ENCODE measurements at regions not wholly inside any gene's neighbourhood (a gene's known extent, or its start where the extent isn't known, plus 50 kb on each side); places are given as distances from the start of the nearest gene placed in this dataset.

DNA sequence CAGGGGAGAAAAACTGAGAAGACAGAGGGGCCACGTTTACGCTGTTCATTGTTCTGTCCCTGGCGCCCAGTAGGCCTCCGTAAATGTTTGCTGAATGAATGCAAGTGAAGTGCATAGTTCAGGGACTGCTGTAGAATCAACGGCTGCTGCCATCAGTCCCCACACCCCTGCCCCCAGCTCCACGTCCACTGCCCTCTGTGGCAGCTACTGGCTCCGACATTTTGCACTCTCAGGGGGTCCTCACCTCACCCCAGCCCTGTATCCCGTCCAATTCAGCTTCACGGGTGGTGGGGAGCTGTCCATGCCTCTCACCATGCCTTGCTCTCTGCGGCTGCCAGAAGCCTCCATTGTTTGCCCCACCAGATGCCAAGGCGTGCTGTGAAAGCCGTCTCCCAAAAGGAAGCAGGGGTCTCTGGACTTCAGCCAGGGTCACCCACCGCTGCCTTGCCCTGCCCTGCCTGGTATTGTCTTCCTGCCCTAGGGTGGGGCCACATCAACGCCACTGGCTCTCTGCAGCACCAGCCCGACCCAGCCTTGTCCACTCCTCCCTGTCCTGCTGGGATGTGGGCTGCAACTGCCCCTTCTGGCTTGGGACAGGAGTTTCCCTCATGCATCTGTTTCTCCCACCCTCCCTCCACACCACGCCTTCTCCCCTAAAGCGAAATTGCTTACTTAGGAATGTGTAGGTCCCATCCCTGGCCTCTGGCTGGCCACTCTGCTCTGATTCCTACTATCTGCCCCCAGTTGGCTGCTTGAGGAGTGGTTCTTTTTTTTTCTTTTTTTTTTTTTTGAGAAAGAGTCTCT, 86.0 kb downstream of the RHOB start:
- TF ChIP-seq, protein P1, sequence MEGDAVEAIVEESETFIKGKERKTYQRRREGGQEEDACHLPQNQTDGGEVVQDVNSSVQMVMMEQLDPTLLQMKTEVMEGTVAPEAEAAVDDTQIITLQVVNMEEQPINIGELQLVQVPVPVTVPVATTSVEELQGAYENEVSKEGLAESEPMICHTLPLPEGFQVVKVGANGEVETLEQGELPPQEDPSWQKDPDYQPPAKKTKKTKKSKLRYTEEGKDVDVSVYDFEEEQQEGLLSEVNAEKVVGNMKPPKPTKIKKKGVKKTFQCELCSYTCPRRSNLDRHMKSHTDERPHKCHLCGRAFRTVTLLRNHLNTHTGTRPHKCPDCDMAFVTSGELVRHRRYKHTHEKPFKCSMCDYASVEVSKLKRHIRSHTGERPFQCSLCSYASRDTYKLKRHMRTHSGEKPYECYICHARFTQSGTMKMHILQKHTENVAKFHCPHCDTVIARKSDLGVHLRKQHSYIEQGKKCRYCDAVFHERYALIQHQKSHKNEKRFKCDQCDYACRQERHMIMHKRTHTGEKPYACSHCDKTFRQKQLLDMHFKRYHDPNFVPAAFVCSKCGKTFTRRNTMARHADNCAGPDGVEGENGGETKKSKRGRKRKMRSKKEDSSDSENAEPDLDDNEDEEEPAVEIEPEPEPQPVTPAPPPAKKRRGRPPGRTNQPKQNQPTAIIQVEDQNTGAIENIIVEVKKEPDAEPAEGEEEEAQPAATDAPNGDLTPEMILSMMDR (conservative IDR thresholded peaks at IDR 0.05) = no peak

DNA sequence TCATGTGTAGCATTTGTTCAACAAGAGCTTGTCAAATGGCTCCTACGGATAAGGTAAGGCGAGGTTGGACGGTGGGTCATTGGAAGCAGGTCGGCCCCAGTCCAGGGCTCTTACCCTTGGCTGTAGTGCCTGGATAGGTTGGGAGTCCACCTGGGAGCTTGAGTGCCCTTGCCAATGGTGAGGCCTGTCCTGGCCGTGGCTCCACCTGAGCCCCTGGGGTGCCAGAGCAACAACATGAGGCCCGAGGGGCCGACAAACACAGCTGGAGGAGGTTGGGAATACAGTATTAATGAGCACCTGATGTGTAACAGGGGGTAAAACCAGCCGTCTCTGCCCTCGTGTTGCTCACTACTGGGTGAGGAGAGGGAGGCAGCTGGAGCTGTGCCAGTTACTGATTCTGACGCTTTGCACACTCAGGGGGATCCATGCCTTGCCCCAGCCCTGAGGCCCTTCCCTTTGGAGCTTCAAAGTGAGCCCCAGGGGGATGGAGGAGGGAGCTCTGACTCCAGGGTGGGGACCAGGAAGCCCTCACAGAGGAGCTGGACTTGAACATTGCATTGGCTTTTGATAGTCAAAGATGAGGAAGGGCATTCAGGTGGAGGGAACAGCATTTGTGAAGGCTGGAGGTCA, 87.2 kb downstream of the RHOB start:
- H3K27ac ChIP-seq = no peak overlapping the region
- TF ChIP-seq, protein P1 (conservative IDR thresholded peaks at IDR 0.05) = no peak

More for the DNA sequence above, 86.0 kb downstream of the RHOB start:
- no peak overlapping the region for H3K27ac ChIP-seq

DNA sequence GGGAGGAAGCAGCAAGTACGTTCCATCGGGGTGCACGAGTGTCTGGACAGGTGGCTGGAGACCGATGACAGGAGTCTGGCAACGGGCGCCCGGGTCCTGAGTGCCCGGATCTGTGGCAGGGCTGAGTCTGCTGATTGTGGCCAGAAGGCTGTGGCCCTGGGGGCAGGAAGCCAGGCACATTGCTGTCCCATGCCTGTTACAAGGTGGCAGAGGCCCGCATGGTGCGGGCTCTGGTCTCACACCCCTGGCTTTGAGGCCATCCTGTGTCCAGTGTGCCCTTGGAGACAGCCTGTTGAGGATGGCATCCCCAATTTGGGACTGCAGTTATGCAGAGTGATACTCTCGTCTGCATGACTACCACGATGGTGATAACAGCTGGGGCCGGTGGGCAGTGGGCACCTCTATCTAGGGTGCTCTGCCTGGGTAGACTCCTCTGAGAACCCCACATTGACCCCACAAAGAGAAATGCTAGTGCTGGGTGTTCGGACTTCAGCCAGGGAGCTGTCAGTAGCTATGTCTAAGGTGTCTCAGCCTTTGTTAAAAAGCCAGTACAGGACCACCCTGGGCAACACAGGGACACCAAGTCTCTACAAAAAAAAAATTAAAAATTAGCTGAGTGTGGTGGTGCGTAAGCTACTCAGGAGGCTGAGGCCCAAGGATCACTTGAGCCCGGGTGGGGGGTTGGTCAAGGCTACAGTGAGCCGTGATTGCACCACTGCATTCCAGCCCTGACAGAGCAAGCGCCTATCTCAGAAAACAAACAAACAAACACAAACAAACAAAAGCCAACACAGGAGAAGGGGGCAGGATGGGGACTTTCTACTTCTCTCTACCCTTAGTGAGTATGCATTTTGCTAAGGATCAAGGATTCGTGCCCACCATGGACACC, 88.3 kb downstream of the RHOB start:
- TF ChIP-seq, protein P1 (conservative IDR thresholded peaks at IDR 0.05) = no peak
- no peak overlapping the region for H3K27ac ChIP-seq

DNA sequence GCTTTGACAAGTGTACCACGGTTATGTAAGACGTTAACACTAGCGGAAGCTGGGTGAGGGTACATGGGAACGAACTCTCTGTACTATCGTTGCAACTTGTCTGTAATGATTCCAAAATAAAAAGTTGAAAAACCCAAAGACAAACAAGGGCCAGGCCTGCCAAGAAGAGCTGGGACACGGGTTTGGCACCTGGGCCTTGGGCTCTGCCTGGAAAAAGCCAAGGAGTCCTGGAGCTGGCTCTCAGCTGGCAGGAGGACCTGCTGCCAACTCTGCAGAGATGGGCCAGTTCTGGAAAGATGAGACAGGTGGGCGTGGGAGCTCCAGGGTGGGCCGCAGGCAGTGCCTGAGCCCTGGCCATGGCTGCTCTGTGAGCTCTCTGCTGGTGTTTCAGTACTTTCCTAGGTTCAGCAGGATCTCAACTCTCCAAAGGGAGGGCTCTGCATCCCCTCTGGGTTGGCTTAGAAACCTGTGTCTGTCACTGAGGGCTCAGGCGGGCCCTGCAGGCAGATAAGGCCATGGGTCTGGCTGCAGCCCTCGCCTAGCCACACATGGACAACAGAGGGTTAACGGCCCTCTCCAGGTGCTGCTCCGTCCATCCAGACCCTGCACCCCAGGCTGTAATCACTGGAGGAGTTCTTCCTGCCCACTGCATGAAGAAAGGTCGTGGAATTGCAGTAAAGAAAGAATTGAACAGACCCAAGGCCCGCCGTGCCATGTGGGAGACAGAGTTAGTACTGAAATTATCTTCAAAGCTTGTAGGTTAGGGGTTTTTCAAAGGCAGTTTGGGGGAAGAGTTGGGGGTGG, 89.9 kb downstream of the RHOB start:
- no peak overlapping the region for H3K27ac ChIP-seq
- TF ChIP-seq, protein P1 (conservative IDR thresholded peaks at IDR 0.05) = no peak

DNA sequence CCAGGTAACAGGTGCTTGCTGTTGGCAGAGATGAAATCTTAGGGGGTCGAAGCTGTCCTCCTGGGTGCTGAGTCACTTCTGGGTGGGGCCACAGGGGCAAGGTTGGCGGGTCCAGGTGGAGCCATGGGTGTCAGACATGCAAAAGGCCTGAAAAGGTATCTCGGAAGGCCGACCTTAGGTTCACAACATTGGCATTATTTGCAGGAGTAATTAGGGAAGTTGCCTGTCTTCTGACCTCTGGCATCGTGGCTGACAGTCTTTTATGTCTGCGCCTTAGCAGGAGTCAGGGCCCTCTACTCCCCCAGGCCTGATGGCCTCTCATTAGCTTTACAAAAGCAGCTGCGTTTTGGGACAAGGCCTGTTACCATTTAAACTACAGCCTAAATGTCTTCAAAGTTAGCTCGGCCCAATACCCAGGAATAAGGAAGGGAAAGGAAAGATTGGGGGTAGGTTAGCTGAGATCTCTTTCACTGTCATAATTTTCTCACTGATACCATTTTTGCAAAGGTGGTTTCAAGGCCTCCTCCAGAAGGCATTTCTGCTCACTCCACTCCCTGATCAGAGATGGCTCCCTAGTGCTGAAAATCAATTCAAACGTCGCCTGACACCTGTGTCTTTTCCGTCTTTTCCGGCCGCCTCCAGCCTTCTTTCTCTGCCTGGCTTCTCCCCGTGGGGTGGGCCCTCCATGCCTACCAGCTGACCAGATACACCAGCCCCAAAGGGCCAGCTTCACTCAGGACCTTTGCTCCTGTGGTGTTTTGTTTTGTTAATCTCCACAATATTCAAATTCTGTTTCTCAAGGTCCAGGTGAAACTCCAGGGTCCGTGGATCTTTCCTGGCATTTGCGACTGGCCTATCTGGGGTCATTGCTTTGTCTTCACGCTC, 90.8 kb downstream of the RHOB start:
- H3K27ac ChIP-seq = no peak overlapping the region
- TF ChIP-seq, protein P1 (conservative IDR thresholded peaks at IDR 0.05) = no peak

DNA sequence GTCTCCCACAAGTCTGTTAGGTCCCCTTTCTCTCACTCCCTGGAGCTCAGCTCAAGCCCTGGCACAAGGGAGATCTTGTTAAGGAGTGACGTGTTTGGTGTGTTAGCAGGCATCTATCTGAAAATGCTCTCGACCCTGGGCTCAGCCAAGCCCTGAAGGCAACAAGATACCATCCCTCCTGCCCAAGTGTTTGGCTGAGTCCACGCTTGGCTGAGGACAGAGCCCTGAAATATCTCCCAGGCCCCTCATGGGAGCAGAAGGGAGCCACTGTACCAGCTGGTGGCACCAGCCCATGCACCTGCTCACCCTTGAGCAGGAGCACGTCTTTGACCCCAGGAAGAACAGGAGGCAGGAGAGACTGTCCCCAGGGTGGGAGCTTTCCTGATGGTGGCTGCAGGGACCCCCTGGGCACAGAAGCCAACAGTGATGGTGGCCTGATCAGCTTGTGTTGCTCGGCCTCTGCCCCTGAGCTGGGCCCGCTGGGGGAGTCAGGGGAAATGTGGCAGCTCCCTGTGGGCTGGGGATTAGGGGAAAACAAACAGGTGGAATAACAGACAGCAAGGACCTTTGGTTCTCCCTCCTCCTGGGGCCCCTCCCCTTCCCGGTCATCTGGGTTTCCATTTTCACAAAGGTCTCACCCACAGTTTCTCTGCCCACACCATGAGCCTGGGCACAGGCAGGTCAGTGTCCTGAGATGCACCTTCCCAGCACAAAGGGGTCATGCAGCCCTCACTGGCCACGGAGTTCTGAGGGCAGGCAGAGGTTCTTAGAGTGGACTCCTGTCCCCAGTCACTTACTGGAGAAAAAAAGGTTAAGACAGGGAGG, 91.6 kb downstream of the RHOB start:
- TF ChIP-seq, protein P1 (conservative IDR thresholded peaks at IDR 0.05) = no peak
- no peak overlapping the region for H3K27ac ChIP-seq
